Stimulated activated CD4-positive, alpha-beta T cell treated with anti-CD3 and anti-CD28 coated beads, Interleukin-1b, Interleukin-23, amount 100 ng/mL, for 24 hours (primary cell): ENCODE measurements at regions not wholly inside any gene's neighbourhood (a gene's known extent, or its start where the extent isn't known, plus 50 kb on each side); places are given as distances from the start of the nearest gene placed in this dataset.

Experiments used
- DNase-seq, 4 experiments: peaks; one replicate each; pipeline ENCODE4 v3.0.0-alpha.2; 2020; ENCODE audit warnings: low read depth in 4 of 4, low spot score in 1 of 4

- DNase-seq: no peak
These were observed 446.0 kb downstream of the MTRR start for GRCh38 chr5:8314965-8315364.

GRCh38 chr5:8316608-8317280, 447.8 kb downstream of the MTRR start:
- no peak for DNase-seq

- no peak for DNase-seq
These were observed 448.4 kb downstream of the MTRR start for GRCh38 chr5:8317335-8317734.

GRCh38 chr5:8320244-8320643, 451.3 kb downstream of the MTRR start:
- no peak for DNase-seq

- no peak for DNase-seq
These were observed 452.3 kb downstream of the MTRR start for GRCh38 chr5:8321272-8321671.

GRCh38 chr5:8322484-8322883, 453.5 kb downstream of the MTRR start:
- DNase-seq: no peak

GRCh38 chr5:8327016-8327415, 458.1 kb downstream of the MTRR start:
- DNase-seq: no peak

- no peak for DNase-seq
These were observed 460.8 kb downstream of the MTRR start for GRCh38 chr5:8329773-8330172.

- DNase-seq: no peak
These were observed 463.9 kb downstream of the MTRR start for GRCh38 chr5:8332666-8333445.

GRCh38 chr5:8333485-8333884, 464.5 kb downstream of the MTRR start:
- no peak for DNase-seq

- DNase-seq: no peak
These were observed 465.0 kb downstream of the MTRR start for GRCh38 chr5:8333977-8334376.

- DNase-seq: no peak
These were observed 471.3 kb downstream of the MTRR start for GRCh38 chr5:8340261-8340660.

- DNase-seq: no peak
These were observed 471.9 kb downstream of the MTRR start for GRCh38 chr5:8340739-8341344.

GRCh38 chr5:8341406-8341805, 472.5 kb downstream of the MTRR start:
- no peak for DNase-seq

- no peak for DNase-seq
These were observed 479.0 kb downstream of the MTRR start for GRCh38 chr5:8347984-8348383.

GRCh38 chr5:8349855-8350254, 480.9 kb downstream of the MTRR start:
- DNase-seq: no peak

- no peak for DNase-seq
These were observed 481.8 kb downstream of the MTRR start for GRCh38 chr5:8350644-8351339.

GRCh38 chr5:8355981-8356380, 487.0 kb downstream of the MTRR start:
- no peak for DNase-seq

GRCh38 chr5:8360012-8360411, 491.1 kb downstream of the MTRR start:
- DNase-seq: no peak

GRCh38 chr5:8362495-8362894, 493.5 kb downstream of the MTRR start:
- no peak for DNase-seq

GRCh38 chr5:8363138-8363537, 494.2 kb downstream of the MTRR start:
- no peak for DNase-seq

GRCh38 chr5:8366266-8366665, 497.3 kb downstream of the MTRR start:
- DNase-seq: no peak
